ENCODE measurements at regions not wholly inside any gene's neighbourhood (a gene's known extent, or its start where the extent isn't known, plus 50 kb on each side); places are given as distances from the start of the nearest gene placed in this dataset.

- H3K4me2 ChIP-seq (ENCODE audit: insufficient read depth, insufficient read length, low read length), result no peak overlapping the region
- no peak overlapping the region for H3K9ac ChIP-seq (ENCODE audit: extremely low read depth, insufficient read length, low read length)
- no peaks in the 10 kb centered on the region for H3K79me2 ChIP-seq (ENCODE audit: insufficient read depth, low read length)
- H4K5ac ChIP-seq (ENCODE audit: insufficient read length, low read depth, low read length), result no peak overlapping the region
- no peak overlapping the region for H3K14ac ChIP-seq (ENCODE audit: insufficient read depth, low read length)
- H2BK5ac ChIP-seq (ENCODE audit: insufficient read length, low read length), result no peak overlapping the region
- no peaks in the 10 kb centered on the region for H3K23me2 ChIP-seq (ENCODE audit: insufficient read length, low read depth, low read length, poor library complexity, severe bottlenecking)
- H2BK20ac ChIP-seq (ENCODE audit: low read depth, low read length, poor library complexity, severe bottlenecking), result no peak overlapping the region
- no peak overlapping the region for H3K23ac ChIP-seq (ENCODE audit: insufficient read length, low read depth, low read length)
- H2BK120ac ChIP-seq (ENCODE audit: low read depth, low read length, poor library complexity, severe bottlenecking), result no peak overlapping the region
- Mint-ChIP-seq H3K9me3 (peaks cover 0 to 2% of the 10 kb centered on the region in 2 experiments; a peak in 2 of 5 replicates), H3K36me3 (ENCODE audit: insufficient read depth in 1 of 3, low read depth in 3 of 3) (no peaks in the 10 kb centered on the region; a peak in 1 of 7 replicates), H3K4me1 (peaks cover 3 to 12% of the 10 kb centered on the region in 2 experiments), H3K27me3 (ENCODE audit: low read depth) (no peaks in the 10 kb centered on the region), H3K4me3 (no peak overlapping the region), H3K27ac (no peak overlapping the region)
- WGBS (ENCODE audit: extremely low coverage, insufficient read length, low lambda C conversion rate), result no CpG with 5 or more reads among the region's 9 CpGs
- H4K8ac ChIP-seq (replicated peaks; ENCODE audit: insufficient read length, low read depth, low read length), result no peak overlapping the region
- DNase-seq, result no peak
- no peak overlapping the region for H2AFZ ChIP-seq (ENCODE audit: low read length)
- no peaks in the 10 kb centered on the region for H3K4me1 ChIP-seq (ENCODE audit: insufficient read depth, low read length)
- H4K20me1 ChIP-seq (ENCODE audit: control insufficient read depth, insufficient read depth, insufficient read length), result no peaks in the 10 kb centered on the region
- no peaks in the 10 kb centered on the region for H3K27me3 ChIP-seq (ENCODE audit: insufficient read depth, low read length)
- no peak overlapping the region for H3K27ac ChIP-seq (ENCODE audit: insufficient read length, low read depth, low read length)
- no peak overlapping the region for H3K56ac ChIP-seq (ENCODE audit: insufficient read length, low read depth, low read length)
- TF ChIP-seq CTCF (conservative IDR thresholded peaks at IDR 0.05), result no peak
- H3T11ph ChIP-seq (ENCODE audit: low read length), result no peak overlapping the region
- no peaks in the 10 kb centered on the region for H3K79me1 ChIP-seq (ENCODE audit: insufficient read depth, low read depth, low read length, poor library complexity, severe bottlenecking)
- no peak overlapping the region for H3K4ac ChIP-seq (ENCODE audit: low read depth, low read length)
- H2BK12ac ChIP-seq (ENCODE audit: insufficient read length, low read depth, low read length), result no peak overlapping the region
- H2AK5ac ChIP-seq (ENCODE audit: insufficient read length, low read length), result no peak overlapping the region
- no peak overlapping the region for H4K91ac ChIP-seq (ENCODE audit: insufficient read length, low read depth, low read length)
- H2BK15ac ChIP-seq (ENCODE audit: low read depth, low read length), result no peak overlapping the region
- H3K18ac ChIP-seq (ENCODE audit: insufficient read length, low read depth, low read length), result no peak overlapping the region
- H3K9me3 ChIP-seq (ENCODE audit: control insufficient read depth, low read depth, low read length), result no peaks in the 10 kb centered on the region
Observed at GRCh38 chr1:60503266-60503925, 429.8 kb upstream of the C1orf87 start.
